Osteoblast (primary cell): ENCODE measurements at regions not wholly inside any gene's neighbourhood (a gene's known extent, or its start where the extent isn't known, plus 50 kb on each side); places are given as distances from the start of the nearest gene placed in this dataset.
A peak's percentile ranks its signal among the peaks of the same experiment; 100 is the strongest.
"Not testable (repeated sequence)": the region's sequence is repeated elsewhere in the genome, so short reads cannot be mapped to it uniquely, and the experiment has no call there.

Experiments used
- DNase-seq: peaks from one replicate; pipeline ENCODE4 v3.0.0; 2011; ENCODE audit warnings: low spot score, mixed read lengths; ENCODE audit not compliant: insufficient read length; ENCODE audit errors: missing footprints
- H2AFZ ChIP-seq: 2 replicates; pipeline ENCODE4 v1.6.0; 2011; ENCODE audit warnings: mild to moderate bottlenecking, low read length
- H3K27ac ChIP-seq: 2 replicates; pipeline ENCODE4 v1.5.1; 2011; ENCODE audit warnings: mild to moderate bottlenecking, low read depth, low read length, moderate library complexity
- H3K27me3 ChIP-seq: 2 replicates; pipeline ENCODE4 v1.6.0; 2012; ENCODE audit warnings: mild to moderate bottlenecking, control low read depth, inconsistent platforms, low read length, moderate library complexity; ENCODE audit not compliant: insufficient read depth
- H3K36me3 ChIP-seq: 2 replicates; pipeline ENCODE4 v1.5.1; 2011; ENCODE audit warnings: mild to moderate bottlenecking, low read length, control low read depth, moderate library complexity; ENCODE audit not compliant: insufficient read depth
- H3K4me1 ChIP-seq: 2 replicates; pipeline ENCODE4 v1.5.1; 2011; ENCODE audit warnings: mild to moderate bottlenecking, low read length, control low read depth, moderate library complexity; ENCODE audit not compliant: insufficient read depth
- H3K4me2 ChIP-seq: 2 replicates; pipeline ENCODE4 v1.6.0; 2011; ENCODE audit warnings: mild to moderate bottlenecking, low read length; ENCODE audit not compliant: insufficient read depth
- H3K4me3 ChIP-seq: fragments of 200-600 bp; sonication (generic); 3 replicates; pipeline ENCODE4 v1.5.1; 2012; ENCODE audit warnings: mild to moderate bottlenecking, low read length, inconsistent platforms; ENCODE audit not compliant: insufficient read depth
- H3K79me2 ChIP-seq: 2 replicates; pipeline ENCODE4 v1.6.0; 2012; ENCODE audit warnings: mild to moderate bottlenecking, low read length, control low read depth, inconsistent platforms; ENCODE audit not compliant: insufficient read depth
- H3K9me3 ChIP-seq: 2 replicates; pipeline ENCODE4 v1.5.1; 2011; ENCODE audit warnings: low read depth, low read length, control low read depth
- H4K20me1 ChIP-seq: 2 replicates; pipeline ENCODE4 v1.6.0; 2012; ENCODE audit warnings: mild to moderate bottlenecking, low read length, control low read depth; ENCODE audit not compliant: insufficient read depth

DNA sequence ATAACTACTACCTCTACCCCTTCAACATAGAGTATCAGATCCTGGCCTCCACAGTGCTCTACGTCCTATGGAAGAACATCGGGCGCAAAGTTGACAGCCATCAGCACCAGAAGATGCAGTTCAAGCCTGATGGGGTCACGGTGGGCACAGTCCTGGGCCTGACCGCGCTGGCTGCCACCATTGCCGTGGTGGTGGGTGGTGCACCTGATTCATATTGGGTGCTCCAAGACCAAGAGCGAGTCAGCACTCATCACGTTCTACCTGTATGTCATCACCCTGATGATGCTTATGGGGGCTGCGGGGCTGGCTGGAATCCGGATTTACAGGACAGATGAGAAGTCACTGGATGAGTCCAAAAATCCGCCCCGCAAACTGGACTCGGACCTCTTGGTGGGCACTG is 846.4 kb downstream of the RPIA start:
- H2AFZ ChIP-seq, H3K36me3 ChIP-seq, H3K27ac ChIP-seq, H3K9me3 ChIP-seq, H3K79me2 ChIP-seq, DNase-seq, H3K4me1 ChIP-seq, H3K4me2 ChIP-seq, H3K27me3 ChIP-seq, H4K20me1 ChIP-seq, H3K4me3 ChIP-seq: not testable (repeated sequence)

DNA sequence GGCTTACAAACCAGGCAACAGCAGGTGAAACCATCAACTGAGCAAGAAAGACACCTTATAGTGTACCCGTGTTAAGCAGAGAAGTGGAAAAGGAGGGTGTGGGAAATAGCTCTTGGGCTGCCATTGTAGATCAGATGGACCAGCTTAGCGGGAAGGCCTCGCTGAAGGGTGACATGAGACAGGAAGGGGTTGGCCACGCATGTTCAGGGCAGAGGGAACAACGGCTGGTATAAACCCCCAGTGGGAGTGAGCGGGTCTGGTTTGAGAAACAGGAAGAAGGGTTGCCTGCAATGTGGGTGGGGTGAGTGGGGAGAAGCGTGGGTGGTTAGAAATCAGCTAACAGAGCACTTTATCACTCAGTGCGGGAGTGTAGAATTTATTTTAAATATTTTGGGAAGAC is 852.6 kb downstream of the RPIA start:
- DNase-seq, H3K36me3 ChIP-seq, H3K27me3 ChIP-seq, H3K4me1 ChIP-seq, H3K4me2 ChIP-seq, H2AFZ ChIP-seq, H3K79me2 ChIP-seq, H3K4me3 ChIP-seq, H3K27ac ChIP-seq, H3K9me3 ChIP-seq, H4K20me1 ChIP-seq: not testable (repeated sequence)

DNA sequence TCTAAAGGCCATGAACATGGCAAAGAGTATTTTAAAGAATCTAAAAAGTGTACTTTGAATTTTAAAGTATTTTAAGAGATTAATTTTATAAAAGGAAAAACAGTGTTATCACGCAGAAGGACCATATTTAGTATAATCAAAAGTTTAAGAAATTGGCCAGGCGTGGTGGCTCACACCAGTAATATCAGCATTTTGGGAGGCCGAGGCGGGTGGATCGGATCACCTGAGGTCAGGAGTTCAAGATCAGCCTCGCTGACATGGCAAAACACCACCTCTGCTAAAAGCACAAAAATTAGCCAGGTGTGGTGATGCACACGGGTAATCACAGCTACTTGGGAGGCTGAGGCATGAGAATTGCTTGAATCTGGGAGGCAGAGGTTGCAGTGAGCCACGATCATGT is 887.7 kb downstream of the RPIA start:
- DNase-seq, H3K9me3 ChIP-seq, H3K79me2 ChIP-seq, H3K4me2 ChIP-seq, H3K4me3 ChIP-seq, H3K4me1 ChIP-seq, H3K36me3 ChIP-seq, H4K20me1 ChIP-seq, H3K27ac ChIP-seq, H3K27me3 ChIP-seq, H2AFZ ChIP-seq: not testable (repeated sequence)

DNA sequence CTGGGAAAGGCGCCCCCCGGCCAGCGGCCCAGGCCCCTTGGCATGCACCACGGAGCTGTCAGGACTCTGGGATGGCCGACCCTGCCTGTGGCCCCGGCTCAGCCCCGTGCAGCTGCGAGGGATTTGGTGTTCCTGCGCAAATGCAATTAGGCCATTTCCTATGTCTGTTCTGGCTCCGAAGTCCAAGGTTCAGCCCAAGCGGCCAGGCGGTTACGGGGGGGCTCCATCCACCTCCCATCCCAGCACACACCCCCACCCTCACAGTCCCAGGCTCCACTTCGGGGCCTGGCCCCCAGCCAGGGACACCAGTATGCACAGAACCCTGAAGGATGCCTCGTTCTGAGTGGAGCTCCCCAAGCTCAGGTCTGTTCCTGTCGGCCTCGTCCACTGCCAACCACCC is 891.3 kb downstream of the RPIA start:
- H3K4me1 ChIP-seq, H2AFZ ChIP-seq, H3K27ac ChIP-seq, H3K9me3 ChIP-seq, H3K4me2 ChIP-seq, H3K36me3 ChIP-seq, H3K79me2 ChIP-seq, H3K4me3 ChIP-seq, H3K27me3 ChIP-seq, H4K20me1 ChIP-seq, DNase-seq: not testable (repeated sequence)

DNA sequence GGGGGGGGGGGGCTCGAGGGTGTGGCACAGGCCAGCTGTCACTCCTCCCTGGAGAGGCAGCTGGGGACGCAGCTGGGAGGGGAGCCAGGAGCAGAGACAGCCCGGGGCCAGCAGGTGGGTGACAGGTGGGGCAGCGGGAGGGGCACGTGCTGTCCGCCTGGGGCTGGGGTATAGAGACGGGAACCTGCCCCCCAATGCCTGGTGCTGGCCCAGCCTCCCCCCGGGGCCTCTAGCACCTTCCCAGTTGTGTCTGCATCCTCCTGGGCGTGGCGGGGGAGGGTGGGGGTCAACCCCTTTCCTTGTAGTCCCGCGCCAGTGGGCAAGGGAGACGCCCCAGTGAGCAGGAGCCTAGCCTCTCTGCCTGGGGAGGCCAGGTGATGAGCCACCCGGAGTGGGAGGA is 892.6 kb downstream of the RPIA start:
- H3K4me3 ChIP-seq, DNase-seq: not testable (repeated sequence)

DNA sequence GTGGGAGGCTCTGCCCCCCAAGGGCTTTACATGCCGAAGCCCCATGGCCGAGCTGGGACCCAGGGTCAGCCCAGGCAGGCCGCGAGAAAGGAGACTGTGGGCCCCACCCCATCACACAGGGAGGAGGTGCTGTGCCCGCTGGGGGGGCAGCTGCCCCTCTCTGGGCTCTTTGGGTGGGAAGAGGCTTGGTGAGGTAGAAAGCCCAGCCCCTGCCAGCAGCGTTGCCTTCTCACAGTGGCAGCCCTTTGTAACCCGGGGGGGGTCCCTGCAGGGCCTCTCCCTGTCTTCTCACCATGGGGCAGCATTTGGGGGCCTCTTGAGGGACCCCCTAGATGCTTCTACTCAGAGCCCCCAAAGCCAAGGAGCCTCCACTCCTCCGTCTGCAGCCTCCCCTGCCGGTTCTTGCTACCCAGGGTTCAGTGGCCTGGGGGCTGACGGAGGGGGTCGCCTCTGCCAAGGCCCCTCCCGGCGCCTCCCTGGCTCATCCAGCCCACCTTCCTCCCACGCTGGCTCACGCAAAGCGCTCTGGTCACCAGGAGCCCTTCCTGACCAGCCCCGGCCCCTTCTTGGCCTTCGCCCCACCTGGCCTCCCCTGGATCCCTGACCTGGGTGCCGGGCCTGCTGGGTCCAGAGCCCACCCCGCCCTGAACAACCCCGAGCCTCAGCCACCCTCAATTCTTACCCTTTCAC is 893.5 kb downstream of the RPIA start:
- H2AFZ ChIP-seq, H3K4me1 ChIP-seq, DNase-seq, H4K20me1 ChIP-seq, H3K27ac ChIP-seq, H3K79me2 ChIP-seq, H3K9me3 ChIP-seq, H3K4me2 ChIP-seq, H3K36me3 ChIP-seq, H3K27me3 ChIP-seq: not testable (repeated sequence)
- peak overlapping the region; percentile 64 for H3K4me3 ChIP-seq

More for the DNA sequence above, 892.6 kb downstream of the RPIA start:
- not testable (repeated sequence) for H3K79me2 ChIP-seq, H3K9me3 ChIP-seq, H2AFZ ChIP-seq, H3K27me3 ChIP-seq, H3K27ac ChIP-seq, H3K4me1 ChIP-seq, H4K20me1 ChIP-seq, H3K36me3 ChIP-seq, H3K4me2 ChIP-seq

DNA sequence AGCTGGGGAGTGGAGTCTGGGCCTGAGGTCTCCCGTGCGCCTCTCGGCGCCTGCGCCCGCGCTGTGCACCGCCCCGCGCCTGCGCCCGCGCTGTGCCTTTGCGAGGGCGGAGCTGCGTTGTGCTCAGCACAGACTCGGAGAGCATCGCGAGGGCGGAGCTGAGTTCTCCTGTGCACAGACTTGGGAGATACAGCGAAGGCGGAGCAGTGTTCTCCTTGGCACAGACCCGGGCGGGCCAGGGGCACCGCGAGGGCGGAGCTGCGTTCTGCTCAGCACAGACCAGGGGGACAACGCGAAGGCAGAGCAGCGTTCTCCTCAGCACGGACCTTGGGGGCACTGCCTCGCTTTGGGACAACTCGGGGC is 894.1 kb downstream of the RPIA start:
- H3K79me2 ChIP-seq = not testable (repeated sequence)

DNA sequence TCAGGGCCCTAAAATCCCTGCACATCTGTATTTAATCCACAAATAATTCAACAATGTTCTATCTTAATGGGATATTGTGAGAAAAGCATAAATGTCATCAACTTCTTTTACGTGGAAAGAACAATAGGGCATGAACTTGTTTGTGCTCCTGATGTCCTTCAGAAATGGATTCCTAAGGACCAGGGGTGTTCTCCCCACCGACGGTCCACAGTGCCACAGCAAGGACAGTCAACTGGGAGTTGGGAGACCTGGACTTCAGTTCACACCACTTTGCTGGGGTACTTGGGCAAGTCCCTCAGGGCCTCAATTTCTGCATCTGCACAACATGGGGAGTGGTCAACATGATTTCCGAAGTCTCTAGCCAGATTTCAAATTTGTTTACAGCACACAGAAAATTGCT is 908.4 kb downstream of the RPIA start:
- not testable (repeated sequence) for H3K9me3 ChIP-seq, H4K20me1 ChIP-seq, H3K4me3 ChIP-seq, H3K4me1 ChIP-seq, DNase-seq, H2AFZ ChIP-seq, H3K4me2 ChIP-seq, H3K36me3 ChIP-seq, H3K27me3 ChIP-seq, H3K27ac ChIP-seq, H3K79me2 ChIP-seq

More for the DNA sequence above, 894.1 kb downstream of the RPIA start:
- not testable (repeated sequence) for H3K4me1 ChIP-seq, H4K20me1 ChIP-seq, H3K9me3 ChIP-seq, H3K27ac ChIP-seq, H3K36me3 ChIP-seq, DNase-seq, H3K27me3 ChIP-seq
- peak overlapping the region; percentile 67 for H3K4me3 ChIP-seq
- H2AFZ ChIP-seq = peak overlapping the region; percentile 86
- peak overlapping the region; percentile 74 for H3K4me2 ChIP-seq

DNA sequence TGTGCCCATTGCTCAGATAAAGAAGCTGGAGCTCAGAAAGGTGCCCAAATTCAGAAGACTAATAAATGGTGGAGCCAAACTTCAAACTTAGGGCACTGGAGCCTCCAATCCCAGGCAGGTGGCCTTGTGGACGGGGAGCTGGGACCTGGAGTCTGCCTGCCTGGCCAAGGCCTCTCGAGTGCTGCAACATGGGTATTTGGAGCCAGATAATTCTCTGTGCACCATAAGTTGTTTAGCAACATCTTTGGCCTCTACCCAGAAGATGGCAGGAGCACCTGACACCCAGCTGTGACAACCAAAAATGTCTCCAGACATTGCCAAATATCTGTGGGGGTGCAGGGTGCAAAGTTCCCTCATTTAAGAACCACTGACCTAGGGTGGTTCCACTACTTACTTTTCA is 915.0 kb downstream of the RPIA start:
- H3K4me3 ChIP-seq, H3K27ac ChIP-seq, H4K20me1 ChIP-seq, H3K36me3 ChIP-seq, H3K4me2 ChIP-seq, H2AFZ ChIP-seq, DNase-seq, H3K27me3 ChIP-seq, H3K4me1 ChIP-seq, H3K79me2 ChIP-seq, H3K9me3 ChIP-seq: not testable (repeated sequence)
